Psoas muscle (tissue), 7 donors: ENCODE measurements at regions not wholly inside any gene's neighbourhood (a gene's known extent, or its start where the extent isn't known, plus 50 kb on each side); places are given as distances from the start of the nearest gene placed in this dataset.

Experiments
- ATAC-seq, 4 donors: fragments of 200-7000 bp; cut with Tn5 transposase; one replicate each; pipeline ENCODE4 v1.9.1; 2020; ENCODE audit warnings: moderate library complexity in 3 of 4, mild to moderate bottlenecking in 2 of 4
- DNase-seq, 2 donors: peaks; one replicate each; pipeline ENCODE4 v3.0.0-alpha.2; 2020
- H3K27ac ChIP-seq: fragments of 200-600 bp; one replicate; pipeline ENCODE4 v1.8.0; 2022
- H3K27me3 ChIP-seq, 3 donors: fragments of 200-600 bp in 1 of 3; one replicate each; pipeline versions ENCODE4 v1.6.1 to v1.8.0; 2013 to 2022; ENCODE audit warnings: low read length in 2 of 3, mild to moderate bottlenecking in 2 of 3, moderate library complexity in 1 of 3; ENCODE audit not compliant: insufficient read depth in 3 of 3
- H3K36me3 ChIP-seq, 2 donors: fragments of 200-600 bp in 1 of 2; one replicate each; pipeline versions ENCODE4 v1.6.1 to v1.8.0; 2013 to 2022; ENCODE audit warnings: low read depth in 1 of 2, mild to moderate bottlenecking in 1 of 2, moderate library complexity in 1 of 2; ENCODE audit not compliant: insufficient read depth in 1 of 2
- H3K4me1 ChIP-seq: fragments of 200-600 bp; one replicate; pipeline ENCODE4 v1.8.0; 2022
- H3K4me3 ChIP-seq: fragments of 200-600 bp; one replicate; pipeline ENCODE4 v1.8.0; 2022; ENCODE audit warnings: mild to moderate bottlenecking
- H3K9me3 ChIP-seq: fragments of 200-600 bp; one replicate; pipeline ENCODE4 v1.8.0; 2022
- CTCF ChIP-seq: fragments of 200-600 bp; IDR thresholded peaks from one replicate; pipeline ENCODE4 v1.8.0; 2022; ENCODE audit warnings: antibody characterized with exemption
- WGBS, 3 donors: extraction: QIAGEN DNeasy Blood & Tissue Kit; methylation state at CpG; one replicate each; pipeline versions ENCODE4 v1.1.6 to v1.1.7; 2013; 5-methylcytosine and 5-hydroxymethylcytosine counted together
- intact Hi-C, 2 donors: fragments of 100-400 bp; cut with DNase I; formaldehyde crosslinking; loops; one replicate each; pipeline versions ENCODE4 v1.11.0 to v1.14.2; 2022
- donor health status: healthy with polysubstance abuse.
- donor health status: DM: no; HTN: no; CAD: no; lungs with moderate emphysema.
- donor health status: Bipolar disorder and iron deficiency.
- donor health status: healthy.
- donor health status: DM: yes; HTN: yes; CAD: no.
- donor health status: DM: no; HTN: no; CAD: no.
- donor health status: DM: yes; HTN: yes; CAD: no.

DNA sequence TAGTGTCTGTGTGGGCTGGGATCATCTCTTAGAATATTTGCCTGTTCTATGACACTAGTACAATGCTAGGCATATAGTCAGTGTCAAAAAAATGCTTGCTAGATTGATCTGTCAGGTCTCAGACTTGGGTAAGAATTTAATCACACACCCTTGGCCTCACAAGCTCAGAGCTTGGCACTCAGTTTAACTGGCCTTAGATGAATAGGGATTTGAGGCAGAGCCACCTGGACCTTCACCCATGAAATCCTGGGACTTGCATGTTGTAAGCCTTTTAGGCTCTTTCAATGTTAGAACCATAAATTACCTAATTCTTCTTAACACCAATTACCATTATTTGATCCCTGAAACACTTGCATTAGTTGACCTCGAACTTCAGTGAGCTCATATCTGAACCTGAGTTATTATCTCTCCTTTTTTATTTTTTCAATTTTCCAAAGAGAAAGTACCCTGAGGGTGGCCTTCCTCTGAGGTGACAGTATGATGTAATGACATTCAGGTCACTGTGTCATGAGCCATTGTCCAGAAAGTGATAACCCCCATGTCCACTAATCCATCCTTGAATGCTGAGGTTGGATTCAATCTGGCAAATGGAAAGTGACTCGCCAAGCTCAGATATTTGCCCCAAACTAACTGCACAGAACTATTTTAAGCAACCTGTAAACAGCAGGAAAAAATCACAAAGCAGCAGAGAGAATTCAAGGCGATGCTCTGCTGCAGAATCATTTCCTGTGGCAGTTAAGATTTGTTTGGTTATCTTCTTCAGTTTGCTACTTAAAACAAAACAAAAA is 615.2 kb upstream of the NR2F2 start:
- TF ChIP-seq CTCF = no peak
- Histone ChIP-seq H3K4me1 (no peaks in the 10 kb centered on the region), H3K36me3 (no peaks in the 10 kb centered on the region), H3K27ac (no peak overlapping the region), H3K9me3 (no peaks in the 10 kb centered on the region), H3K27me3 (no peaks in the 10 kb centered on the region), H3K4me3 (no peak overlapping the region)
- ATAC-seq (no peak), DNase-seq (no peak)
- intact Hi-C loops = no loop called here
- WGBS, 3 donors = 38 to 48% (median 40%) methylated on average over 3 of the region's 3 CpGs

GRCh38 chr15:95715906-95716656 is 614.4 kb upstream of the NR2F2 start:
- 83 to 87% (median 83%) methylated on average over 6 of the region's 6 CpGs for WGBS, 3 donors
- no peak for ATAC-seq
- Histone ChIP-seq H3K27ac (no peak overlapping the region), H3K4me1 (no peaks in the 10 kb centered on the region), H3K9me3 (no peaks in the 10 kb centered on the region), H3K4me3 (no peak overlapping the region), H3K36me3 (no peaks in the 10 kb centered on the region), H3K27me3 (no peaks in the 10 kb centered on the region)
- DNase-seq = no peak
- TF ChIP-seq CTCF = no peak
- intact Hi-C loops = no loop called here

- H3K9me3 ChIP-seq = no peaks in the 10 kb centered on the region
Observed at GRCh38 chr15:95716708-95717107, 613.8 kb upstream of the NR2F2 start.

GRCh38 chr15:95718441-95718840 is 612.1 kb upstream of the NR2F2 start:
- DNase-seq = peak; percentile 13 to 51
- no peaks in the 10 kb centered on the region for H3K36me3 ChIP-seq
- 58 to 61% (median 59%) methylated on average over 7 of the region's 7 CpGs for WGBS, 3 donors
- ATAC-seq = peak; percentile 54 to 82 (median 68)
- H3K4me1 ChIP-seq = no peaks in the 10 kb centered on the region
- no peaks in the 10 kb centered on the region for H3K9me3 ChIP-seq
- no peak overlapping the region for H3K4me3 ChIP-seq
- no peak overlapping the region for H3K27ac ChIP-seq
- no peak for TF ChIP-seq CTCF
- intact Hi-C loops = no loop called here
- H3K27me3 ChIP-seq = no peaks in the 10 kb centered on the region

More at GRCh38 chr15:95716708-95717107, 613.8 kb upstream of the NR2F2 start:
- no peaks in the 10 kb centered on the region for H3K27me3 ChIP-seq
- DNase-seq (no peak), ATAC-seq (no peak)
- H3K4me1 ChIP-seq = no peaks in the 10 kb centered on the region
- TF ChIP-seq CTCF = no peak
- no peaks in the 10 kb centered on the region for H3K36me3 ChIP-seq
- intact Hi-C loops = no loop called here
- no peak overlapping the region for H3K4me3 ChIP-seq
- H3K27ac ChIP-seq = no peak overlapping the region
